Prostate gland (tissue), 2 donors: ENCODE measurements at regions not wholly inside any gene's neighbourhood (a gene's known extent, or its start where the extent isn't known, plus 50 kb on each side); places are given as distances from the start of the nearest gene placed in this dataset.

Source experiments
- POLR2A ChIP-seq: fragments of 450-650 bp; IDR thresholded peaks from one replicate; pipeline ENCODE4 v1.6.1; 2016; ENCODE audit warnings: antibody characterized with exemption, mild to moderate bottlenecking
- TF ChIP-seq, protein P1 (sequence below), 4 experiments: fragments of 200-600 bp in 2 of 4; fragments of 450-650 bp in 2 of 4; sonication (generic) in 2 of 4; IDR thresholded peaks; 1 replicate in 3 of 4; 2 replicates in 1 of 4; pipeline ENCODE4 v1.5.1; 2016 to 2019; ENCODE audit warnings: antibody characterized with exemption in 4 of 4, mild to moderate bottlenecking in 2 of 4, moderate library complexity in 2 of 4

DNA sequence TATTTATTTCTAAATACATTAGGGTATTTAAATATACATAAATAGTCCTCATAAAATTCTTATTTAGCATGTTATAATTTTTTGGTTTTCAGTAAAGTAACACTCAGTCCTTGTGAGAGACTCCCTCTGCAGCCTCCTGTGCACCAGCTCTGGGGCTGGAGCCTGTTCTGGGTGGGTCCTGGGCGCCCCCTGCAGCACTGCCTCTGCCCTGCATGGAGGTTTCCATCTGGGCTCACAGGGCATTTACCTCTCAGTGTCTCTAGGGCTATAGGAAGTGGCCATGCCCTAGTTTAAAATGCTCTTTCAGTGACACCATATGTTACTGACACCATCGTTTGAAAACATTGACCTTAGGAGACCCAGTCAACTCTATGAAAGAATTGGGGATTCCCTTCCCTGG lies 1155.2 kb downstream of the TMEM121 start:
- TF ChIP-seq POLR2A = no peak
- TF ChIP-seq, protein P1, sequence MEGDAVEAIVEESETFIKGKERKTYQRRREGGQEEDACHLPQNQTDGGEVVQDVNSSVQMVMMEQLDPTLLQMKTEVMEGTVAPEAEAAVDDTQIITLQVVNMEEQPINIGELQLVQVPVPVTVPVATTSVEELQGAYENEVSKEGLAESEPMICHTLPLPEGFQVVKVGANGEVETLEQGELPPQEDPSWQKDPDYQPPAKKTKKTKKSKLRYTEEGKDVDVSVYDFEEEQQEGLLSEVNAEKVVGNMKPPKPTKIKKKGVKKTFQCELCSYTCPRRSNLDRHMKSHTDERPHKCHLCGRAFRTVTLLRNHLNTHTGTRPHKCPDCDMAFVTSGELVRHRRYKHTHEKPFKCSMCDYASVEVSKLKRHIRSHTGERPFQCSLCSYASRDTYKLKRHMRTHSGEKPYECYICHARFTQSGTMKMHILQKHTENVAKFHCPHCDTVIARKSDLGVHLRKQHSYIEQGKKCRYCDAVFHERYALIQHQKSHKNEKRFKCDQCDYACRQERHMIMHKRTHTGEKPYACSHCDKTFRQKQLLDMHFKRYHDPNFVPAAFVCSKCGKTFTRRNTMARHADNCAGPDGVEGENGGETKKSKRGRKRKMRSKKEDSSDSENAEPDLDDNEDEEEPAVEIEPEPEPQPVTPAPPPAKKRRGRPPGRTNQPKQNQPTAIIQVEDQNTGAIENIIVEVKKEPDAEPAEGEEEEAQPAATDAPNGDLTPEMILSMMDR (IDR thresholded peaks at IDR 0.05) = no peak
